A549 (cell line): ENCODE measurements at regions not wholly inside any gene's neighbourhood (a gene's known extent, or its start where the extent isn't known, plus 50 kb on each side); places are given as distances from the start of the nearest gene placed in this dataset.

ENCODE experiments used
- ATAC-seq, 2 experiments: fragments of 200-7000 bp in 1 of 2; fragments of >200 bp in 1 of 2; cut with Nextera tagmentation in 1 of 2; cut with Tn5 transposase in 1 of 2; 3 replicates each; pipeline versions ENCODE4 v1.8.0 to v1.9.1; 2018 to 2020; ENCODE audit warnings: mild to moderate bottlenecking in 1 of 2, moderate library complexity in 1 of 2
- CTCF ChIA-PET: fragments of 300-600 bp; sonication (Branson Sonifier 250); formaldehyde crosslinking; extraction: SDS; loops from one replicate; lab custom pipeline; 2021; ENCODE audit warnings: antibody characterized with exemption, inconsistent platforms; lab: Yijun Ruan, JAX
- POLR2A ChIA-PET: fragments of 350-600 bp; formaldehyde crosslinking; extraction: SDS; loops from one replicate; lab custom pipeline; 2021; ENCODE audit warnings: antibody characterized with exemption, inconsistent platforms; lab: Yijun Ruan, JAX
- DNase-seq, 2 experiments: peaks; one replicate each; pipeline versions ENCODE4 v3.0.0 to v3.0.0-alpha.2; 2011 to 2016; ENCODE audit warnings: low read depth in 1 of 2, low spot score in 1 of 2
- FAIRE-seq: peaks from 2 replicates; lab custom pipeline; 2011; peaks lifted over from hg19 to GRCh38; lab: Jason Lieb, UNC
- H3K27ac ChIP-seq, 2 experiments: fragments of >200 bp; sonication (Bioruptor Twin); formaldehyde crosslinking; 3 replicates each; pipeline ENCODE4 v1.5.1; 2016 to 2017
- H3K4me1 ChIP-seq: fragments of >200 bp; sonication (Bioruptor Twin); formaldehyde crosslinking; 3 replicates; pipeline ENCODE4 v1.6.1; 2016
- H3K4me2 ChIP-seq: fragments of >200 bp; sonication (Bioruptor Twin); formaldehyde crosslinking; 3 replicates; pipeline ENCODE4 v1.6.1; 2016
- H3K4me3 ChIP-seq: fragments of >200 bp; sonication (Bioruptor Twin); formaldehyde crosslinking; 3 replicates; pipeline ENCODE4 v1.5.1; 2016
- H3K9me3 ChIP-seq: fragments of >200 bp; sonication (Bioruptor Twin); formaldehyde crosslinking; 3 replicates; pipeline ENCODE4 v1.6.1; 2016
- BCL3 ChIP-seq: fragments of >200 bp; sonication (Bioruptor Twin); formaldehyde crosslinking; IDR thresholded peaks from 3 replicates; pipeline ENCODE4 v1.6.1; 2016
- CBX8 ChIP-seq: fragments of 200-600 bp; sonication (generic); IDR thresholded peaks from 2 replicates; pipeline ENCODE4 v1.6.1; 2016
- CEBPB ChIP-seq, 2 experiments: fragments of >200 bp in 1 of 2; sonication (Bioruptor Twin) in 1 of 2; formaldehyde crosslinking in 1 of 2; IDR thresholded peaks; 2 replicates each; pipeline ENCODE4 v1.6.1; 2012 to 2016
- CHD4 ChIP-seq: fragments of 200-600 bp; sonication (generic); IDR thresholded peaks from 2 replicates; pipeline ENCODE4 v1.6.1; 2016; ENCODE audit warnings: antibody characterized with exemption, mild to moderate bottlenecking, borderline replicate concordance
- CTCF ChIP-seq: fragments of >200 bp; sonication (Bioruptor Twin); formaldehyde crosslinking; IDR thresholded peaks from 3 replicates; pipeline ENCODE4 v1.5.1; 2016
- EHMT2 ChIP-seq: fragments of 200-600 bp; sonication (generic); IDR thresholded peaks from 2 replicates; pipeline ENCODE4 v1.6.1; 2016; ENCODE audit warnings: antibody characterized with exemption, low read depth, mild to moderate bottlenecking, moderate library complexity
- ELK1 ChIP-seq: fragments of 150-350 bp; IDR thresholded peaks from 2 replicates; pipeline ENCODE4 v1.6.1; 2014; ENCODE audit warnings: low read depth, mild to moderate bottlenecking, low read length
- EP300 ChIP-seq, 2 experiments: fragments of >200 bp; sonication (Bioruptor Twin); formaldehyde crosslinking; IDR thresholded peaks; 2 replicates in 1 of 2; 3 replicates in 1 of 2; pipeline ENCODE4 v1.6.1; 2016 to 2017
- ESRRA ChIP-seq: fragments of 150-350 bp; IDR thresholded peaks from 2 replicates; pipeline ENCODE4 v1.6.1; 2014; ENCODE audit warnings: mild to moderate bottlenecking, low read length, borderline replicate concordance
- FOSL2 ChIP-seq, 2 experiments: fragments of 450-650 bp in 1 of 2; fragments of >200 bp in 1 of 2; sonication (Bioruptor Twin) in 1 of 2; formaldehyde crosslinking; IDR thresholded peaks; 2 replicates each; pipeline versions ENCODE4 v1.5.0 to v1.6.1; 2016 to 2020; ENCODE audit warnings: mild to moderate bottlenecking in 1 of 2, moderate library complexity in 1 of 2
- HDAC2 ChIP-seq: fragments of 200-600 bp; sonication (generic); IDR thresholded peaks from 2 replicates; pipeline ENCODE4 v1.6.1; 2016
- HES2 ChIP-seq: fragments of >200 bp; sonication (Bioruptor Twin); formaldehyde crosslinking; IDR thresholded peaks from 2 replicates; pipeline ENCODE4 v1.6.1; 2016
- HEYL ChIP-seq: fragments of 250-450 bp; sonication (Bioruptor Pico); IDR thresholded peaks from 2 replicates; pipeline ENCODE4 v1.8.0; 2021; ENCODE audit warnings: mild to moderate bottlenecking, moderate library complexity
- HOXA7 ChIP-seq: fragments of 250-450 bp; sonication (Bioruptor Pico); IDR thresholded peaks from 2 replicates; pipeline ENCODE4 v1.5.0; 2020; ENCODE audit warnings: mild to moderate bottlenecking, moderate library complexity
- HOXB13 ChIP-seq: fragments of 250-450 bp; sonication (Bioruptor Pico); IDR thresholded peaks from 2 replicates; pipeline ENCODE4 v1.5.0; 2020; ENCODE audit warnings: low read depth, mild to moderate bottlenecking, moderate library complexity
- MAZ ChIP-seq: fragments of 150-350 bp; IDR thresholded peaks from 2 replicates; pipeline ENCODE4 v1.6.1; 2014; ENCODE audit warnings: antibody characterized with exemption, low read depth, low read length, borderline replicate concordance
- MYC ChIP-seq: IDR thresholded peaks from 2 replicates; pipeline ENCODE4 v1.6.1; 2012; ENCODE audit warnings: mild to moderate bottlenecking, inconsistent platforms, low read length, improper control_type of control experiment, borderline replicate concordance
- NFE2L2 ChIP-seq: fragments of 150-350 bp; conservative IDR thresholded peaks from 2 replicates; pipeline ENCODE4 v1.6.1; 2014; ENCODE audit warnings: low read length
- NPAS2 ChIP-seq: fragments of 250-450 bp; sonication (Bioruptor Pico); IDR thresholded peaks from 2 replicates; pipeline ENCODE4 v1.8.0; 2022; ENCODE audit warnings: mild to moderate bottlenecking, moderate library complexity, borderline replicate concordance
- PHF8 ChIP-seq: fragments of 200-600 bp; sonication (generic); IDR thresholded peaks from 2 replicates; pipeline ENCODE4 v1.6.1; 2016; ENCODE audit warnings: low read depth, mild to moderate bottlenecking, antibody characterized with exemption, moderate library complexity, borderline replicate concordance
- RAD21 ChIP-seq, 2 experiments: fragments of >200 bp in 1 of 2; sonication (Bioruptor Twin) in 1 of 2; formaldehyde crosslinking in 1 of 2; IDR thresholded peaks in 1 of 2; conservative IDR thresholded peaks in 1 of 2; 2 replicates in 1 of 2; 3 replicates in 1 of 2; pipeline ENCODE4 v1.6.1; 2012 to 2018; ENCODE audit warnings: inconsistent platforms in 1 of 2
- RARB ChIP-seq: fragments of 250-450 bp; sonication (Bioruptor Pico); IDR thresholded peaks from 2 replicates; pipeline ENCODE4 v1.8.0; 2021; ENCODE audit warnings: mild to moderate bottlenecking, moderate library complexity
- RCOR1 ChIP-seq: fragments of 150-350 bp; IDR thresholded peaks from 2 replicates; pipeline ENCODE4 v1.6.1; 2014; ENCODE audit warnings: antibody characterized with exemption, low read length, low read depth
- RFX5 ChIP-seq: fragments of 450-650 bp; IDR thresholded peaks from 2 replicates; pipeline ENCODE4 v1.7.1; 2014; ENCODE audit warnings: antibody characterized with exemption, mild to moderate bottlenecking, moderate library complexity
- TFCP2L1 ChIP-seq: fragments of 250-450 bp; sonication (Bioruptor Pico); IDR thresholded peaks from 2 replicates; pipeline ENCODE4 v1.5.0; 2021; ENCODE audit warnings: mild to moderate bottlenecking
- TP53 ChIP-seq: fragments of 250-450 bp; sonication (Bioruptor Pico); IDR thresholded peaks from 2 replicates; pipeline ENCODE4 v1.5.0; 2021; ENCODE audit warnings: mild to moderate bottlenecking, moderate library complexity
- ZNF302 ChIP-seq: fragments of 250-450 bp; sonication (Bioruptor Pico); IDR thresholded peaks from 2 replicates; pipeline ENCODE4 v1.9.0; 2021; ENCODE audit warnings: inconsistent platforms, mild to moderate bottlenecking, moderate library complexity
- ZSCAN20 ChIP-seq: fragments of 250-450 bp; sonication (Bioruptor Pico); IDR thresholded peaks from 2 replicates; pipeline ENCODE4 v1.8.0; 2022; ENCODE audit warnings: mild to moderate bottlenecking, moderate library complexity
- WGBS: methylation state at CpG from one replicate; pipeline ENCODE4 v1.1.6; 2017; ENCODE audit errors: missing lambda C conversion rate; 5-methylcytosine and 5-hydroxymethylcytosine counted together
- TF ChIP-seq, protein P1 (sequence below): fragments of 250-450 bp; sonication (Bioruptor Pico); IDR thresholded peaks from 2 replicates; pipeline ENCODE4 v1.5.0; 2020; ENCODE audit warnings: low read depth, mild to moderate bottlenecking, moderate library complexity
- TF ChIP-seq, protein P2 (sequence below): fragments of 450-650 bp; IDR thresholded peaks from 2 replicates; pipeline ENCODE4 v1.6.1; 2014; ENCODE audit warnings: antibody characterized with exemption

DNA sequence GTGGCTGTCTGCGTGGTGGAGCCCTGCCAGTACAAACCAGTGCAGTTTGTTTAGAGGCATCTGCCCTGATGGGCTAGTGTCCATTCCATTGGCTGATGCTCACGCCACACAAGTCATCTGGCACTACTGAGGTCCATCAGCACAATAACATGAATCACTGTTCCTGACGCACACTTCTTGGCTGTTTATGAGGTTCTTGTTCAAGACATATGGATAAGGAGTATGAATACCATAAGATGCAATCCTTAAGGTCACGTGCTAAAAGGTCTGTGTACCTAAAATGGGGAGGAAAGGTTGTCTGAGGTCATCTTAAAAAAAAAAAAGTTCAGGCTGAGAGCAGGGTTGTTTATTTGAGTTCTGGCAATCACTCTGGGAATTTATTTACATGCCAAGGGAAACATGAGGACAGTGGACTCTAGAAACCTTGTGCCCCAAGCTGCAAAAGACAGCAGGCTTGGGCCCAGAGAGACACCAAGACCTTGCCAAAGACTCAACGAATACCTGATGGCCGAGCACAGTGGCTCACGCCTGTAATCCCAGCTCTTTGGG lies 54.1 kb upstream of the SHLD1 start (continued):
- TF ChIP-seq HDAC2 (no peak), CBX8 (no peak), FOSL2 (IDR thresholded peaks at IDR 0.05) (no peak; the same call in 1 of the 2 replicates), FOSL2 (CRISPR knock-in tag; IDR thresholded peaks at IDR 0.05) (peak; percentile 93), CTCF (no peak), NPAS2 (CRISPR knock-in tag) (peak; percentile 71), TFCP2L1 (no peak), ESRRA (no peak), RAD21 (conservative IDR thresholded peaks at IDR 0.05 in 1 of 2, IDR thresholded peaks at IDR 0.05 in 1 of 2) (no peak; a peak in 3 of 5 replicates), CEBPB (IDR thresholded peaks at IDR 0.05) (peak; percentile 42 to 61), HOXB13 (CRISPR knock-in tag) (no peak), PHF8 (no peak), EHMT2 (no peak), ZSCAN20 (CRISPR knock-in tag) (peak; percentile 87), TP53 (peak; percentile 44; the same call in 1 of the 2 replicates), RARB (CRISPR knock-in tag) (peak; percentile 83; the same call in 1 of the 2 replicates), ZNF302 (CRISPR knock-in tag) (no peak), MAZ (no peak), NFE2L2 (no peak), HOXA7 (CRISPR knock-in tag) (no peak), MYC (no peak), HEYL (CRISPR knock-in tag) (no peak; the same call in 1 of the 2 replicates), RCOR1 (no peak), RFX5 (no peak), EP300 (IDR thresholded peaks at IDR 0.05) (peak; percentile 62 to 79; a peak in 2 of 5 replicates)
- TF ChIP-seq, protein P1, sequence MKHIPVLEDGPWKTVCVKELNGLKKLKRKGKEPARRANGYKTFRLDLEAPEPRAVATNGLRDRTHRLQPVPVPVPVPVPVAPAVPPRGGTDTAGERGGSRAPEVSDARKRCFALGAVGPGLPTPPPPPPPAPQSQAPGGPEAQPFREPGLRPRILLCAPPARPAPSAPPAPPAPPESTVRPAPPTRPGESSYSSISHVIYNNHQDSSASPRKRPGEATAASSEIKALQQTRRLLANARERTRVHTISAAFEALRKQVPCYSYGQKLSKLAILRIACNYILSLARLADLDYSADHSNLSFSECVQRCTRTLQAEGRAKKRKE, result no peak

- Histone ChIP-seq H3K4me1 (peaks cover 13% of the 10 kb centered on the region), H3K4me2 (no peak overlapping the region), H3K9me3 (peaks cover 3% of the 10 kb centered on the region; the same call in 2 of the 3 replicates), H3K4me3 (no peak overlapping the region), H3K27ac (peak overlapping the region; percentile 0 to 41; a peak in 3 of 6 replicates)
- no peak for TF ChIP-seq BCL3
- TF ChIP-seq RFX5, result no peak
- TF ChIP-seq MYC, result no peak
- TF ChIP-seq ESRRA, result no peak
- no peak for TF ChIP-seq ELK1
- TF ChIP-seq HES2, result no peak
- TF ChIP-seq FOSL2 (IDR thresholded peaks at IDR 0.05), result no peak
- TF ChIP-seq FOSL2 (CRISPR knock-in tag; IDR thresholded peaks at IDR 0.05), result no peak
- TF ChIP-seq, protein P2, sequence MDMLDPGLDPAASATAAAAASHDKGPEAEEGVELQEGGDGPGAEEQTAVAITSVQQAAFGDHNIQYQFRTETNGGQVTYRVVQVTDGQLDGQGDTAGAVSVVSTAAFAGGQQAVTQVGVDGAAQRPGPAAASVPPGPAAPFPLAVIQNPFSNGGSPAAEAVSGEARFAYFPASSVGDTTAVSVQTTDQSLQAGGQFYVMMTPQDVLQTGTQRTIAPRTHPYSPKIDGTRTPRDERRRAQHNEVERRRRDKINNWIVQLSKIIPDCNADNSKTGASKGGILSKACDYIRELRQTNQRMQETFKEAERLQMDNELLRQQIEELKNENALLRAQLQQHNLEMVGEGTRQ, result no peak
- no peak for TF ChIP-seq CHD4
- ChIA-PET CTCF (interaction anchor here (0.6 to 1.1 kb wide), 2 partner anchors 59 to 86 kb away, joined by 3 to 5 read pairs; no protein-coding TSS in a partner anchor), POLR2A (interaction anchor here (0.7 kb wide), 1 partner anchor 16 kb away, joined by 6 read pairs; no protein-coding TSS in a partner anchor)
- no peak for FAIRE-seq
- DNase-seq, result no peak
- WGBS, result 86% methylated on average over 9 of the region's 9 CpGs
- no peak for ATAC-seq
These were observed 58.1 kb upstream of the SHLD1 start for GRCh38 chr20:5691918-5692618.
